GM19372 (cell line): ENCODE measurements at regions not wholly inside any gene's neighbourhood (a gene's known extent, or its start where the extent isn't known, plus 50 kb on each side); places are given as distances from the start of the nearest gene placed in this dataset.

Experiments
- ATAC-seq: cut with Tn5 transposase; IDR thresholded peaks from one replicate; pipeline ENCODE4 v1.9.1; 2021; ENCODE audit warnings: mild to moderate bottlenecking, low read depth, moderate library complexity; ENCODE audit not compliant: unreplicated experiment

- no peak for ATAC-seq
These were observed 107.4 kb downstream of the RPS29 start for GRCh38 chr14:49478784-49479183.

DNA sequence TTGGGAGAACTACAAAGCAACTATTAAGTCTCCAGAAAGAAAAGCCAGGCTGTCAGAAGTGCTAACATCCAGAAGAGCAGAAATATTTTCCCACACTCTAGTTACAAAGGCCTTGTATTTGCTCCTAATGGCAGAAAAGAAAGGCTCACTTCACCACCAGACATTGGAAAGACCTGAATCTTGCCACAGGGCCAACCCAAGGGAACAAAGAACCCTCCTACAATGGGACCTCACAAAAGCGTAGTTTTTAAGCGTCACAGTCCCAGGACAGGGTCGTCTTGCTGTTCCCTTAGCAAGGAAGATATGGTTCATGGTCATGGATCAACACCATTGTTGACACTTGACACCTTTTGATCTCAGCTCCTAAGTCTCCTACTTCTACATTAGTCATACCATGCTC is 119.1 kb downstream of the RPS29 start:
- no peak for ATAC-seq

GRCh38 chr14:49464885-49465284 is 121.3 kb downstream of the RPS29 start:
- no peak for ATAC-seq

DNA sequence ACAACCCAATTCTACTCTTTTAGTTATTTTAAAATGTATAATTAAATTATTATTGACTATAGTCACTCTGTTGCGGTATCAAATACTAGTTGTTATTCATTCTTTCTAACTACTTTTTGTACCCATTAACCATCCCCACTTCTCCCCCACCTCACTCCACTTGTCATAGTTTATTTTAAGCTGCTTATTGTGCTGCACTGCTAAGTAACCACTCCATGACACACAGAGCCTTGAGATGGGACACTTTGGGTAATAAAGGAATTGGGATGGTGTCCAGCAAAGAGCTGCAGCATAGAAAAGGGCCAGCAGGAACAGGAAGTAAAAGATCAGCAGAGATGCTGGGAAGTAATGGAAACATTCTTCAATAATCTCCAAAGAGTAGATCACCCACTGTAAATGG is 123.0 kb downstream of the RPS29 start:
- no peak for ATAC-seq

- ATAC-seq: peak; percentile 90
These were observed 124.4 kb downstream of the RPS29 start for GRCh38 chr14:49461529-49462401.

GRCh38 chr14:49460662-49461061 is 125.5 kb downstream of the RPS29 start:
- no peak for ATAC-seq

- no peak for ATAC-seq
These were observed 129.6 kb downstream of the RPS29 start for GRCh38 chr14:49456589-49456988.

- no peak for ATAC-seq
These were observed 134.2 kb downstream of the RPS29 start for GRCh38 chr14:49451938-49452337.

- ATAC-seq: no peak
These were observed 136.4 kb downstream of the RPS29 start for GRCh38 chr14:49449749-49450148.

- ATAC-seq: no peak
These were observed 138.6 kb downstream of the RPS29 start for GRCh38 chr14:49447540-49448107.

GRCh38 chr14:49446801-49447200 is 139.4 kb downstream of the RPS29 start:
- no peak for ATAC-seq

DNA sequence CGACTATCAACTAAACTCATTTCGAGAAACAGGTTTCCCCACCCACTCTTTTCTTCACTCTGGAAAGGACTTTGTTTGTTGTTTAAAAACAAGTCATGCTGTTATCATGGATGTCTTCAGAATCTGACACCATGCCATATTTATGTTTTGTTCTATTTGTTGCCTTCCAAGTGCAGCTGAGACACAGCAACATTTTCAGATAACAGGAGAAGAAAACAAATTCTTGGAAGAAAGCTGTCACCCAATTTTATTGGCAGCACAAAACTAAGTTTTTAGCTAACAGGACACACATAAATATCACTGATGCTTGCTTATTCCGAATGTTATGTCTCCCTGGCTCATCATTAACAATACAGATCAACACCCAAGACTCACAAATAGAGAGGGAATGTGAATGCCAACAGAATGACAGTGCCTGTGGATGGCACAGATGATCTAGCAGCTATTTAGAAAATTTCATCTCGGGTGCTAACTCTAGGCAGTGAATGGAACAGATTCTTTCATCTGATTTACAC is 147.9 kb downstream of the RPS29 start:
- no peak for ATAC-seq

- no peak for ATAC-seq
These were observed 158.1 kb downstream of the RPS29 start for GRCh38 chr14:49428076-49428475.

DNA sequence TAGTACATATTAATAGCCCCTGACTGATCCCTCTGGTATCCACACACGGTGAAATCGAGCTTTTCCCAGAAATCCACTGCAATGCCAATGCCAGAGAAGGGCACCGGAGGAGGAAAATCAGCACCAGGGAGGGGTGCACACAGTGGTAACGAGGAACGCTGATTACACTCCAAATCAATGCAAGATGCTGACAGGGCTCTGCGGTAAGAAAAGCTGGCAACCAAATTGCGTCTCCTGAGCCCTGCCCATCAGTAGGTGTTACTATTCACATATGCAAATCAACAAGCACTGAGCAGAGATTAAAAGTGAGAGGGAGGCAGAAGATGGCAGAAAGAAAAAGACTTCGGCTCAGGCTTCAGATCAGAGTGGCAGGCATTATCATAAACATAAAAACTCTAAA is 159.1 kb downstream of the RPS29 start:
- no peak for ATAC-seq

GRCh38 chr14:49425921-49426320 is 160.3 kb downstream of the RPS29 start:
- ATAC-seq: no peak

GRCh38 chr14:49424436-49425331 is 161.5 kb downstream of the RPS29 start:
- ATAC-seq: no peak

DNA sequence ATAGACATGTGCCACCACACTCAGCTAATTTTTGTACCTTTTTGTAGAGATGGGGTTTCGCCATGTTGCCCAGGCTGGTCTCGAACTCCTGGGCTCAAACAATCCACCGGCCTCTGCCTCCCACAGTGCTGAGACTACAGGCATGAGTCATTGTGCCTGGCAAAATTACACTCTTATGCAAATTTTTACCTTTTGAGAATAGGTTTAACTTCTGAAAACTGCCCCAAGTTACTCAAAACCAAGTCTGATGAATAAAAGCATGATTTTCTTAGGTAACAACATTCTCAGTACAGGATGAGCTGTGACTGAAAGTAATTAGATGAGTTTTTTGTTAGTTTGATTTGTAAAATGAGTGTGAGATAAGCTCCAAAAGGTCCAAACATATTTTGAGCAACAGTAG is 166.0 kb downstream of the RPS29 start:
- ATAC-seq: no peak

- ATAC-seq: no peak
These were observed 167.4 kb downstream of the RPS29 start for GRCh38 chr14:49418789-49419188.

GRCh38 chr14:49417790-49418189 is 168.4 kb downstream of the RPS29 start:
- no peak for ATAC-seq

- no peak for ATAC-seq
These were observed 177.8 kb downstream of the RPS29 start for GRCh38 chr14:49408187-49408933.
